ENCODE measurements at regions not wholly inside any gene's neighbourhood (a gene's known extent, or its start where the extent isn't known, plus 50 kb on each side); places are given as distances from the start of the nearest gene placed in this dataset.

GRCh38 chr12:18942669-18943068 lies 186.9 kb upstream of the PLEKHA5 start (continued):
- no peak for TF ChIP-seq E4F1 (IDR thresholded peaks at IDR 0.05; ENCODE audit: borderline replicate concordance, partially characterized antibody)

- Histone ChIP-seq H3K27ac (ENCODE audit: control insufficient read depth, insufficient read depth) (no peak overlapping the region), H3K4me3 (no peak overlapping the region), H4K20me1 (ENCODE audit: control insufficient read depth, insufficient read depth) (no peaks in the 10 kb centered on the region), H3K27me3 (replicated peaks in 1 of 2; ENCODE audit: control insufficient read depth in 2 of 2, insufficient read depth in 2 of 2, low read length in 1 of 2) (no peaks in the 10 kb centered on the region), H3K79me2 (ENCODE audit: control insufficient read depth, insufficient read depth, low read length) (no peaks in the 10 kb centered on the region), H2AFZ (ENCODE audit: control insufficient read depth, low read depth, low read length) (no peak overlapping the region), H3K4me1 (ENCODE audit: control insufficient read depth, insufficient read depth, low read length) (no peaks in the 10 kb centered on the region), H3K9me3 (replicated peaks; ENCODE audit: control insufficient read depth, insufficient read depth, low read length) (no peaks in the 10 kb centered on the region), H3K36me3 (ENCODE audit: control insufficient read depth in 2 of 2, insufficient read depth in 2 of 2, low read length in 1 of 2) (no peaks in the 10 kb centered on the region), H3K4me2 (ENCODE audit: control insufficient read depth, insufficient read depth) (no peak overlapping the region), H3K9ac (ENCODE audit: control insufficient read depth, insufficient read depth, low read length) (no peak overlapping the region)
- WGBS (ENCODE audit: insufficient coverage, insufficient replicate concordance, low lambda C conversion rate, missing lambda C conversion rate): 24% methylated on average over 5 of the region's 5 CpGs
- ATAC-seq: no peak
- FAIRE-seq: no peak
- ChIA-PET SMC1A (ENCODE audit: uncharacterized antibody, unreplicated experiment) (interaction anchor here (1.3 kb wide), 1 partner anchor 11 kb away, joined by 3 read pairs; no protein-coding TSS in a partner anchor), RAD21 (ENCODE audit: unreplicated experiment) (no interaction called here), POLR2A (no interaction called here), CTCF (no interaction called here)
- BruUV-seq (replicated peaks): no TSS peak
- DNase-seq (ENCODE audit: low read depth, low spot score): no peak
- TF ChIP-seq ESRRA (IDR thresholded peaks at IDR 0.05; ENCODE audit: low read length) (no peak), ZNF24 (IDR thresholded peaks at IDR 0.05) (no peak), SMC3 (IDR thresholded peaks at IDR 0.05; ENCODE audit: borderline replicate concordance, low read length) (no peak), MXI1 (IDR thresholded peaks at IDR 0.05; ENCODE audit: low read depth, low read length) (no peak), IRF5 (IDR thresholded peaks at IDR 0.05; ENCODE audit: borderline replicate concordance) (no peak), POLR2AphosphoS2 (IDR thresholded peaks at IDR 0.05; ENCODE audit: low read depth, low read length) (no peak)
- intact Hi-C loops (cut with micrococcal nuclease; ENCODE audit: unreplicated experiment) (no loop called here), in situ Hi-C loops (cut with MboI) (no loop called here)
Measured at GRCh38 chr12:18943200-18943599, 186.3 kb upstream of the PLEKHA5 start.

Data from GM12878 (cell line).